HCT116 (cell line): ENCODE measurements at regions not wholly inside any gene's neighbourhood (a gene's known extent, or its start where the extent isn't known, plus 50 kb on each side); places are given as distances from the start of the nearest gene placed in this dataset.

Experiments
- ATAC-seq: fragments of 200-7000 bp; cut with Tn5 transposase; 2 replicates; pipeline ENCODE4 v1.9.1; 2020; ENCODE audit warnings: mild to moderate bottlenecking, moderate library complexity
- BruUV-seq: library from RNA; stranded (reverse); fragments of 400-500 nt; replicated peaks from 2 replicates; lab custom pipeline; 2021; lab: Mats Ljungman, UMichigan
- CTCF ChIA-PET: fragments of 300-600 bp; sonication (Branson Sonifier 250); formaldehyde crosslinking; loops from one replicate; lab custom pipeline; 2021; ENCODE audit warnings: antibody characterized with exemption; lab: Charles Lee
- POLR2A ChIA-PET: fragments of 300-600, 350-600 bp; sonication (Branson Sonifier 250); formaldehyde crosslinking; loops from one replicate; lab custom pipeline; 2021; ENCODE audit warnings: antibody characterized with exemption; lab: Charles Lee
- RAD21 ChIA-PET, 2 experiments: fragments of 300-600 bp; sonication (Branson Sonifier 250); formaldehyde crosslinking; loops; one replicate each; lab custom pipeline; 2023; ENCODE audit warnings: low total read pairs in 2 of 2; ENCODE audit not compliant: uncharacterized antibody in 2 of 2, unreplicated experiment in 2 of 2, low non-redundant PET in 1 of 2; lab: Charles Lee
- DNase-seq: peaks from one replicate; pipeline ENCODE4 v3.0.0-alpha.2; 2010; ENCODE audit warnings: low read depth, low spot score
- H2AFZ ChIP-seq: fragments of 200-600 bp; shearing (Covaris generic), sonication (generic); 2 replicates; pipeline ENCODE4 v1.6.1; 2017; ENCODE audit warnings: low read depth, mixed run types, mixed read lengths, antibody characterized with exemption, low read length; ENCODE audit not compliant: poor library complexity, severe bottlenecking
- H3K27ac ChIP-seq: 2 replicates; pipeline ENCODE4 v1.5.1; 2012; ENCODE audit warnings: low read depth, low read length
- H3K27me3 ChIP-seq: fragments of 200-600 bp; sonication (generic); 2 replicates; pipeline ENCODE4 v1.6.1; 2016; ENCODE audit warnings: mixed run types, low read length, mixed read lengths; ENCODE audit not compliant: insufficient read depth
- H3K36me3 ChIP-seq, 2 experiments: fragments of 200-500 bp in 1 of 2; fragments of 200-600 bp in 1 of 2; sonication (Bioruptor generic) in 1 of 2; sonication (generic) in 1 of 2; 2 replicates each; pipeline versions ENCODE4 v1.5.1 to v1.6.1; 2014 to 2016; ENCODE audit warnings: low read length in 2 of 2, inconsistent platforms in 1 of 2, mixed read lengths in 1 of 2, mixed run types in 1 of 2; ENCODE audit not compliant: insufficient read depth in 2 of 2, control insufficient read depth in 1 of 2
- H3K4me1 ChIP-seq, 2 experiments: fragments of 200-600 bp in 1 of 2; sonication (generic) in 1 of 2; 2 replicates each; pipeline versions ENCODE4 v1.5.1 to v1.6.1; 2012 to 2017; ENCODE audit warnings: low read length in 2 of 2, inconsistent platforms in 1 of 2, mild to moderate bottlenecking in 1 of 2, mixed read lengths in 1 of 2, mixed run types in 1 of 2, moderate library complexity in 1 of 2; ENCODE audit not compliant: insufficient read depth in 2 of 2, control insufficient read depth in 1 of 2
- H3K4me2 ChIP-seq: fragments of 200-600 bp; sonication (generic); 2 replicates; pipeline ENCODE4 v1.6.1; 2017; ENCODE audit warnings: mixed run types, low read length, mixed read lengths
- H3K4me3 ChIP-seq, 2 experiments: fragments of 200-600 bp in 1 of 2; sonication (generic) in 1 of 2; replicated peaks in 1 of 2; 2 replicates each; pipeline ENCODE4 v1.5.1; 2011 to 2016; ENCODE audit warnings: low read length in 2 of 2, control low read depth in 1 of 2, low read depth in 1 of 2, mild to moderate bottlenecking in 1 of 2, mixed read lengths in 1 of 2, mixed run types in 1 of 2
- H3K79me2 ChIP-seq: fragments of 200-600 bp; sonication (generic); 2 replicates; pipeline ENCODE4 v1.6.1; 2017; ENCODE audit warnings: mild to moderate bottlenecking, mixed run types, low read length, moderate library complexity, mixed read lengths; ENCODE audit not compliant: insufficient read depth
- H3K9ac ChIP-seq: fragments of 200-600 bp; sonication (generic); 2 replicates; pipeline ENCODE4 v1.6.1; 2016; ENCODE audit warnings: low read length, mixed read lengths
- H3K9me2 ChIP-seq: fragments of 200-600 bp; sonication (generic), shearing (Covaris generic); 2 replicates; pipeline ENCODE4 v1.6.1; 2017; ENCODE audit warnings: mixed run types, mild to moderate bottlenecking, moderate library complexity; ENCODE audit not compliant: insufficient read depth
- H3K9me3 ChIP-seq, 2 experiments: fragments of 200-500 bp in 1 of 2; fragments of 200-600 bp in 1 of 2; sonication (Bioruptor generic) in 1 of 2; sonication (generic) in 1 of 2; 2 replicates each; pipeline ENCODE4 v1.6.1; 2014 to 2017; ENCODE audit warnings: low read length in 2 of 2, mixed read lengths in 2 of 2, inconsistent platforms in 1 of 2, low read depth in 1 of 2, mild to moderate bottlenecking in 1 of 2, mixed run types in 1 of 2, moderate library complexity in 1 of 2; ENCODE audit not compliant: control insufficient read depth in 1 of 2, insufficient read depth in 1 of 2
- H4K20me1 ChIP-seq: fragments of 200-600 bp; sonication (generic), shearing (Covaris generic); 2 replicates; pipeline ENCODE4 v1.6.1; 2017; ENCODE audit warnings: mixed run types, mild to moderate bottlenecking, moderate library complexity; ENCODE audit not compliant: insufficient read depth
- ATF3 ChIP-seq: IDR thresholded peaks from 2 replicates; pipeline ENCODE4 v1.6.1; 2012
- CBX3 ChIP-seq: IDR thresholded peaks from 2 replicates; pipeline ENCODE4 v1.6.1; 2012; ENCODE audit warnings: low read depth
- CTCF ChIP-seq, 3 experiments: fragments of 200-600 bp in 1 of 3; sonication (generic) in 1 of 3; IDR thresholded peaks in 2 of 3; conservative IDR thresholded peaks in 1 of 3; 2 replicates each; pipeline ENCODE4 v1.5.1; 2012 to 2017; ENCODE audit warnings: low read depth in 2 of 3, low read length in 2 of 3, antibody characterized with exemption in 1 of 3, borderline replicate concordance in 1 of 3, control low read depth in 1 of 3, mild to moderate bottlenecking in 1 of 3, mixed read lengths in 1 of 3, mixed run types in 1 of 3, moderate library complexity in 1 of 3; ENCODE audit not compliant: insufficient read depth in 1 of 3
- EGR1 ChIP-seq: IDR thresholded peaks from 2 replicates; pipeline ENCODE4 v1.6.1; 2012; ENCODE audit warnings: low read depth
- EZH2 ChIP-seq: fragments of 200-600 bp; sonication (generic); IDR thresholded peaks from 2 replicates; pipeline ENCODE4 v1.6.1; 2017; ENCODE audit warnings: antibody characterized with exemption, mixed run types
- EZH2phosphoT487 ChIP-seq: fragments of 200-600 bp; IDR thresholded peaks from 2 replicates; pipeline ENCODE4 v1.6.1; 2018; ENCODE audit warnings: antibody characterized with exemption, borderline replicate concordance
- FOSL1 ChIP-seq: IDR thresholded peaks from 2 replicates; pipeline ENCODE4 v1.6.1; 2012; ENCODE audit warnings: low read depth
- JUND ChIP-seq: IDR thresholded peaks from 2 replicates; pipeline ENCODE4 v1.6.1; 2012
- MAX ChIP-seq: IDR thresholded peaks from 2 replicates; pipeline ENCODE4 v1.6.1; 2012
- POLR2A ChIP-seq: IDR thresholded peaks from 2 replicates; pipeline ENCODE4 v1.7.0; 2011; ENCODE audit warnings: borderline replicate concordance; ENCODE audit not compliant: insufficient read depth, insufficient read length; ENCODE audit errors: extremely low read depth
- RAD21 ChIP-seq: IDR thresholded peaks from 2 replicates; pipeline ENCODE4 v1.6.1; 2012; ENCODE audit warnings: low read depth, mild to moderate bottlenecking
- TCF7L2 ChIP-seq: IDR thresholded peaks from 2 replicates; pipeline ENCODE4 v1.7.0; 2011; ENCODE audit warnings: borderline replicate concordance, inconsistent platforms; ENCODE audit not compliant: insufficient read depth, insufficient read length; ENCODE audit errors: extremely low read depth
- ZBTB33 ChIP-seq: IDR thresholded peaks from 2 replicates; pipeline ENCODE4 v1.6.1; 2011; ENCODE audit warnings: mild to moderate bottlenecking, low read length, moderate library complexity; ENCODE audit not compliant: insufficient replicate concordance; ENCODE audit errors: extremely low read depth
- ZNF274 ChIP-seq: fragments of 200-500 bp; sonication (Bioruptor generic); IDR thresholded peaks from 2 replicates; pipeline ENCODE4 v1.6.1; 2014; ENCODE audit warnings: mild to moderate bottlenecking, low read depth, low read length, inconsistent platforms
- intact Hi-C: fragments of 100-400 bp; cut with micrococcal nuclease; formaldehyde crosslinking; loops from 2 replicates; pipeline ENCODE4 v1.10.0; 2022

GRCh38 chr21:15283789-15284188, 219.0 kb upstream of the NRIP1 start:
- Histone ChIP-seq H3K9me3 (peaks cover 0 to 5% of the 10 kb centered on the region in 2 experiments; a peak in 2 of 4 replicates), H2AFZ (no peak overlapping the region), H3K36me3 (no peaks in the 10 kb centered on the region), H3K9ac (no peak overlapping the region), H3K27me3 (no peaks in the 10 kb centered on the region), H4K20me1 (no peaks in the 10 kb centered on the region), H3K4me1 (no peaks in the 10 kb centered on the region), H3K4me2 (no peak overlapping the region), H3K79me2 (no peaks in the 10 kb centered on the region), H3K27ac (no peak overlapping the region), H3K9me2 (no peaks in the 10 kb centered on the region), H3K4me3 (no peak overlapping the region)
- intact Hi-C loops = no loop called here
- CTCF ChIA-PET = no interaction called here
- no TSS peak for BruUV-seq
- ATAC-seq = no peak
- POLR2A ChIA-PET = no interaction called here
- RAD21 ChIA-PET = no interaction called here
- no peak for TF ChIP-seq ATF3
- no peak for TF ChIP-seq TCF7L2
- no peak for TF ChIP-seq CTCF (IDR thresholded peaks at IDR 0.05 in 2 of 3, conservative IDR thresholded peaks at IDR 0.05 in 1 of 3; ENCODE audit: borderline replicate concordance in 1 of 3, insufficient read depth in 1 of 3, low read depth in 2 of 3, low read length in 2 of 3)
- TF ChIP-seq EZH2 = no peak
- no peak for TF ChIP-seq POLR2A
- no peak for TF ChIP-seq ZNF274
- TF ChIP-seq JUND = no peak
- TF ChIP-seq MAX = no peak
- no peak for TF ChIP-seq CBX3
- TF ChIP-seq RAD21 = no peak
- TF ChIP-seq FOSL1 = no peak
- no peak for TF ChIP-seq EZH2phosphoT487
- no peak for TF ChIP-seq EGR1
- TF ChIP-seq ZBTB33 = no peak
- no peak for DNase-seq
